ENCODE measurements at regions not wholly inside any gene's neighbourhood (a gene's known extent, or its start where the extent isn't known, plus 50 kb on each side); places are given as distances from the start of the nearest gene placed in this dataset.

DNA sequence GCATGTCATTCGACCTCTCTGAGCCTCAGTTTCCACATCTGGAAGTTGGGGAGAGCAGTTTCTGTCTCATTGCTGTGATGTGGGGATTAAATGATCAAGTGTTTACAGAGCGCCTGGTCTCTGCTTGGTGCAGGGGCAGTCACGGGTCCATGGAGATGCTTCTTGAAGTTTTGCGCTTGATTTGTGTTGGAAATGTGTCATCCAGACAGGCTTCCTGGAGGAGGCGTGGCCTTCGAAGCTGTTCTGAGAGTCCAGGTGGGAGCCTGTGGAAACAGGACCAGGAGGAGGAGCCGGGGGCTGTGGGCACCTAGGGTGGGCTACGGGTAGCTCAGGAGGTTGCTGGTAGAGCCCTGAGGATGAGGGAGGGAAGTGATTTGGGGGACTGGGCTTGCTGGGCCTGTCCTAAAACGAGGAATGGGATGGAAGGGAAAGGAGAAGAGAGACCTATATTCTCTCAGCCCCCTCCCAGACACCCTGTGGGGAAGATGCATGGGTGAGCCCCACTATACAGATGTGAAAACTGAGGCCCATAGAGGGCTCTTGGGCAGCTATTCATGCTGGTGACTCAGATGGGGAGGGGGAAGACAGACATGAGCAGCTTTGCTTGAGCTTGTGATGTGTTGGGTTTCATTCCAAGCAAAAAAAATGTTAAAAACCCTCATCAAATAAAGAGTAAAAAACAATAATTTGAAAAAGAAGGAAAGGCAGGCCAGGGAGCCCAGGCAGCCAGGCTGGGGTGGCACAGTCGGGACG, 107.2 kb upstream of the WNT4 start:
- Histone ChIP-seq H3K9ac (ENCODE audit: low read length) (no peak overlapping the region), H3K4me2 (ENCODE audit: low read length, poor library complexity, severe bottlenecking) (no peak overlapping the region), H2BK5ac (ENCODE audit: low read depth, low read length, poor library complexity, severe bottlenecking) (no peak overlapping the region), H3K14ac (ENCODE audit: low read length in 2 of 2) (no peak overlapping the region), H3K4me3 (ENCODE audit: insufficient read depth in 1 of 2, low read depth in 1 of 2, low read length in 2 of 2) (no peak overlapping the region), H3K18ac (ENCODE audit: low read depth in 1 of 2, low read length in 2 of 2) (peak overlapping the region in 1 of 2 experiments; percentile 35), H2BK15ac (ENCODE audit: low read depth, poor library complexity, severe bottlenecking) (peak overlapping the region; percentile 93), H3K27me3 (ENCODE audit: control insufficient read depth in 1 of 2, insufficient read depth in 1 of 2, low read length in 2 of 2) (peaks cover 85 to 91% of the 10 kb centered on the region in 2 experiments), H3K4me1 (ENCODE audit: control insufficient read depth, insufficient read depth, low read depth, low read length) (peaks cover 9% of the 10 kb centered on the region), H2AFZ (ENCODE audit: low read depth, low read length) (no peak overlapping the region), H2AK5ac (ENCODE audit: low read length, severe bottlenecking) (no peak overlapping the region), H3K23ac (ENCODE audit: low read length in 2 of 2) (no peak overlapping the region), H3K36me3 (ENCODE audit: control insufficient read depth in 1 of 2, insufficient read depth in 2 of 2, low read depth in 1 of 2, low read length in 2 of 2) (no peaks in the 10 kb centered on the region), H2BK12ac (ENCODE audit: low read length in 2 of 2) (peak overlapping the region in 1 of 2 experiments; percentile 15), H3K27ac (ENCODE audit: low read length, poor library complexity, severe bottlenecking) (no peak overlapping the region), H4K91ac (ENCODE audit: low read length) (no peak overlapping the region), H3K79me1 (replicated peaks; ENCODE audit: low read length, poor library complexity, severe bottlenecking) (no peaks in the 10 kb centered on the region), H3K9me3 (ENCODE audit: control insufficient read depth, low read length) (no peaks in the 10 kb centered on the region), H4K8ac (ENCODE audit: low read length) (no peak overlapping the region), H2BK120ac (ENCODE audit: low read depth, low read length) (no peak overlapping the region), H3K4ac (ENCODE audit: low read depth in 1 of 2, low read length in 2 of 2) (no peak overlapping the region)
- peak; percentile 28 for DNase-seq
- WGBS: 70% methylated on average over 10 of the region's 11 CpGs

- Histone ChIP-seq H3K4ac (ENCODE audit: low read depth in 1 of 2, low read length in 2 of 2) (no peak overlapping the region), H2BK12ac (ENCODE audit: low read length in 2 of 2) (peak overlapping the region; percentile 33 to 84), H3K9ac (ENCODE audit: low read length) (no peak overlapping the region), H4K91ac (ENCODE audit: low read length) (peak overlapping the region; percentile 62), H2BK5ac (ENCODE audit: low read depth, low read length, poor library complexity, severe bottlenecking) (no peak overlapping the region), H3K4me2 (ENCODE audit: low read length, poor library complexity, severe bottlenecking) (no peak overlapping the region), H2AFZ (ENCODE audit: low read depth, low read length) (no peak overlapping the region), H3K23ac (ENCODE audit: low read length in 2 of 2) (no peak overlapping the region), H3K4me3 (ENCODE audit: insufficient read depth in 1 of 2, low read depth in 1 of 2, low read length in 2 of 2) (no peak overlapping the region), H2BK15ac (ENCODE audit: low read depth, poor library complexity, severe bottlenecking) (peak overlapping the region; percentile 93), H3K27ac (ENCODE audit: low read length, poor library complexity, severe bottlenecking) (no peak overlapping the region), H3K9me3 (ENCODE audit: control insufficient read depth, low read length) (no peaks in the 10 kb centered on the region), H4K8ac (ENCODE audit: low read length) (no peak overlapping the region), H2AK5ac (ENCODE audit: low read length, severe bottlenecking) (no peak overlapping the region), H3K14ac (ENCODE audit: low read length in 2 of 2) (no peak overlapping the region), H3K79me1 (replicated peaks; ENCODE audit: low read length, poor library complexity, severe bottlenecking) (no peaks in the 10 kb centered on the region), H3K36me3 (ENCODE audit: control insufficient read depth in 1 of 2, insufficient read depth in 2 of 2, low read depth in 1 of 2, low read length in 2 of 2) (no peaks in the 10 kb centered on the region), H3K4me1 (ENCODE audit: control insufficient read depth, insufficient read depth, low read depth, low read length) (peaks cover 11% of the 10 kb centered on the region), H3K27me3 (ENCODE audit: control insufficient read depth in 1 of 2, insufficient read depth in 1 of 2, low read length in 2 of 2) (peaks cover 89 to 93% of the 10 kb centered on the region in 2 experiments), H2BK120ac (ENCODE audit: low read depth, low read length) (no peak overlapping the region), H3K18ac (ENCODE audit: low read depth in 1 of 2, low read length in 2 of 2) (peak overlapping the region in 1 of 2 experiments; percentile 31)
- 17% methylated on average over 6 of the region's 11 CpGs for WGBS
- peak; percentile 71 for DNase-seq
Observed at GRCh38 chr1:22250724-22251123, 107.8 kb upstream of the WNT4 start.

- Histone ChIP-seq H2BK12ac (ENCODE audit: low read length in 2 of 2) (peak overlapping the region in 1 of 2 experiments; percentile 47), H3K27me3 (ENCODE audit: control insufficient read depth in 1 of 2, insufficient read depth in 1 of 2, low read length in 2 of 2) (peaks cover 86 to 89% of the 10 kb centered on the region in 2 experiments), H2AK5ac (ENCODE audit: low read length, severe bottlenecking) (no peak overlapping the region), H3K4me3 (ENCODE audit: insufficient read depth in 1 of 2, low read depth in 1 of 2, low read length in 2 of 2) (no peak overlapping the region), H3K4me1 (ENCODE audit: control insufficient read depth, insufficient read depth, low read depth, low read length) (peaks cover 11% of the 10 kb centered on the region), H3K9me3 (ENCODE audit: control insufficient read depth, low read length) (no peaks in the 10 kb centered on the region), H3K14ac (ENCODE audit: low read length in 2 of 2) (no peak overlapping the region), H3K36me3 (ENCODE audit: control insufficient read depth in 1 of 2, insufficient read depth in 2 of 2, low read depth in 1 of 2, low read length in 2 of 2) (no peaks in the 10 kb centered on the region), H3K4ac (ENCODE audit: low read depth in 1 of 2, low read length in 2 of 2) (no peak overlapping the region), H3K9ac (ENCODE audit: low read length) (no peak overlapping the region), H4K91ac (ENCODE audit: low read length) (no peak overlapping the region), H3K4me2 (ENCODE audit: low read length, poor library complexity, severe bottlenecking) (no peak overlapping the region), H2BK15ac (ENCODE audit: low read depth, poor library complexity, severe bottlenecking) (no peak overlapping the region), H3K27ac (ENCODE audit: low read length, poor library complexity, severe bottlenecking) (no peak overlapping the region), H2BK5ac (ENCODE audit: low read depth, low read length, poor library complexity, severe bottlenecking) (no peak overlapping the region), H2AFZ (ENCODE audit: low read depth, low read length) (no peak overlapping the region), H3K23ac (ENCODE audit: low read length in 2 of 2) (peak overlapping the region in 1 of 2 experiments; percentile 35), H4K8ac (ENCODE audit: low read length) (no peak overlapping the region), H3K18ac (ENCODE audit: low read depth in 1 of 2, low read length in 2 of 2) (no peak overlapping the region), H3K79me1 (replicated peaks; ENCODE audit: low read length, poor library complexity, severe bottlenecking) (no peaks in the 10 kb centered on the region), H2BK120ac (ENCODE audit: low read depth, low read length) (no peak overlapping the region)
- WGBS: 73% methylated on average over 17 of the region's 17 CpGs
- no peak for DNase-seq
Observed at GRCh38 chr1:22252251-22252650, 109.4 kb upstream of the WNT4 start.

DNA sequence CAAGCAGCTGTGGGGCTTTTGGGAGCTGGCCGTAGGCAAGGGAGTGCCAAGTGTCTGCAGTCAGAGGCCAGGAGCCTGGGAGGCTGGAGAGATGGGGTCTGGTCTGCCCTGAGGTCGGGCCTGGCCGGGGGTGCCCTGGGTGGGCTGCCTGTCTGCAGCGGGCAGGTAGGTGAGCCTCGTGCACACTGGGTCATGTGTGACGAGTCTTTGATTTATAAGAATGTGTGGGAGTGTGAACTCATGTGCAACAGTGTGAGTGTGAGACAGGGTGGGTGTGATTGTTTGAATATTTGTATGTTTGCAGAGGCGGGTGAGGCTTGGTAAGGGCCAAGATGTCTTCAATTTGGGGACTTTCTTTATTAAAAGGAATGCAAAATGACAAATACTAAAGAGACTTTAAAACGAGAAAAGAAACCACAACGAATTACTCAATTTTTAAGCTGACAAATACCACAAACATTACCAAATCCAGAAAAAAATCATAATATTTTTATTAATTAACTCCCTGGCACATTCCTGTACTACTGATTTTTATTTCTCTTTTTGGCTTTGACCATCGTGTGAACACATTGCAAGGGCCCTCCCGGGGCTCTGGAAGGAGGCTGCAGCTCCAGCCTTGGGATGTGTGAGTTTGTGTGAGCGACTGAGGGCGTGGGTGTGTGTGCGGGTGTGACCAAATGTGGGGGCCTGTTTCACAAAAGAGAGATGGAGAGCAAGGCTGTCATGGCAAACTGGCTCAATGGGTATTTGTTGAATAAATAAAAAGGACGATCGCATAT, 110.3 kb upstream of the WNT4 start:
- no peak overlapping the region for H3K23ac ChIP-seq (ENCODE audit: low read length in 2 of 2)
- H2AFZ ChIP-seq (ENCODE audit: low read depth, low read length): no peak overlapping the region
- no peak overlapping the region for H2AK5ac ChIP-seq (ENCODE audit: low read length, severe bottlenecking)
- peak overlapping the region; percentile 5 for H4K8ac ChIP-seq (ENCODE audit: low read length)
- no peaks in the 10 kb centered on the region for H3K36me3 ChIP-seq (ENCODE audit: control insufficient read depth in 1 of 2, insufficient read depth in 2 of 2, low read depth in 1 of 2, low read length in 2 of 2)
- H2BK12ac ChIP-seq (ENCODE audit: low read length in 2 of 2): peak overlapping the region; percentile 31 to 78
- peaks cover 14% of the 10 kb centered on the region for H3K4me1 ChIP-seq (ENCODE audit: control insufficient read depth, insufficient read depth, low read depth, low read length)
- H2BK5ac ChIP-seq (ENCODE audit: low read depth, low read length, poor library complexity, severe bottlenecking): no peak overlapping the region
- no peaks in the 10 kb centered on the region for H3K9me3 ChIP-seq (ENCODE audit: control insufficient read depth, low read length)
- H4K91ac ChIP-seq (ENCODE audit: low read length): no peak overlapping the region
- H2BK15ac ChIP-seq (ENCODE audit: low read depth, poor library complexity, severe bottlenecking): no peak overlapping the region
- H2BK120ac ChIP-seq (ENCODE audit: low read depth, low read length): no peak overlapping the region
- no peaks in the 10 kb centered on the region for H3K79me1 ChIP-seq (replicated peaks; ENCODE audit: low read length, poor library complexity, severe bottlenecking)
- no peak overlapping the region for H3K9ac ChIP-seq (ENCODE audit: low read length)
- H3K4me2 ChIP-seq (ENCODE audit: low read length, poor library complexity, severe bottlenecking): no peak overlapping the region
- no peak for DNase-seq
- no peak overlapping the region for H3K27ac ChIP-seq (ENCODE audit: low read length, poor library complexity, severe bottlenecking)
- H3K27me3 ChIP-seq (ENCODE audit: control insufficient read depth in 1 of 2, insufficient read depth in 1 of 2, low read length in 2 of 2): peaks cover 77 to 80% of the 10 kb centered on the region in 2 experiments
- H3K4ac ChIP-seq (ENCODE audit: low read depth in 1 of 2, low read length in 2 of 2): peak overlapping the region in 1 of 2 experiments; percentile 58
- 78% methylated on average over 15 of the region's 16 CpGs for WGBS
- no peak overlapping the region for H3K4me3 ChIP-seq (ENCODE audit: insufficient read depth in 1 of 2, low read depth in 1 of 2, low read length in 2 of 2)
- H3K18ac ChIP-seq (ENCODE audit: low read depth in 1 of 2, low read length in 2 of 2): peak overlapping the region in 1 of 2 experiments; percentile 48
- H3K14ac ChIP-seq (ENCODE audit: low read length in 2 of 2): peak overlapping the region in 1 of 2 experiments; percentile 68

Data from mesenchymal stem cell (in vitro differentiated cells and primary cell).